Liver (tissue), 9 donors: ENCODE measurements at regions not wholly inside any gene's neighbourhood (a gene's known extent, or its start where the extent isn't known, plus 50 kb on each side); places are given as distances from the start of the nearest gene placed in this dataset. TPM values are rescaled to one million over a fixed set of nuclear protein-coding genes. Genes with fewer than 3 reads are reported as not detected.

Experiments used
- DNase-seq: peaks from one replicate; pipeline ENCODE4 v3.0.0-alpha.2; 2017; ENCODE audit warnings: low spot score
- H3K27ac ChIP-seq, 2 donors: one replicate each; pipeline ENCODE4 v1.7.0; 2013; ENCODE audit warnings: inconsistent platforms in 2 of 2, low read length in 2 of 2, control low read depth in 1 of 2, low read depth in 1 of 2, mild to moderate bottlenecking in 1 of 2
- H3K27me3 ChIP-seq, 4 donors: one replicate each; pipeline versions ENCODE4 v1.6.1 to v1.7.0; 2013; ENCODE audit warnings: low read length in 3 of 4, inconsistent platforms in 1 of 4, mild to moderate bottlenecking in 1 of 4, moderate library complexity in 1 of 4; ENCODE audit not compliant: control insufficient read depth in 4 of 4, insufficient read depth in 4 of 4
- H3K36me3 ChIP-seq, 4 donors: one replicate each; pipeline versions ENCODE4 v1.6.1 to v1.7.0; 2013; ENCODE audit warnings: low read length in 3 of 4, mild to moderate bottlenecking in 3 of 4, low read depth in 1 of 4, moderate library complexity in 1 of 4; ENCODE audit not compliant: control insufficient read depth in 4 of 4, insufficient read depth in 3 of 4
- H3K4me1 ChIP-seq, 4 donors: one replicate each; pipeline versions ENCODE4 v1.6.1 to v1.7.0; 2013; ENCODE audit warnings: low read length in 3 of 4, mild to moderate bottlenecking in 3 of 4, moderate library complexity in 1 of 4; ENCODE audit not compliant: control insufficient read depth in 4 of 4, insufficient read depth in 4 of 4
- H3K4me3 ChIP-seq, 3 donors: one replicate each; pipeline versions ENCODE4 v1.6.1 to v1.7.0; 2013; ENCODE audit warnings: low read length in 3 of 3, control low read depth in 1 of 3, low read depth in 1 of 3, mild to moderate bottlenecking in 1 of 3
- H3K9ac ChIP-seq, 2 donors: one replicate each; pipeline ENCODE4 v1.7.0; 2013; ENCODE audit warnings: low read length in 2 of 2, mild to moderate bottlenecking in 2 of 2, moderate library complexity in 2 of 2, control low read depth in 1 of 2, low read depth in 1 of 2
- H3K9me3 ChIP-seq, 4 donors: one replicate each; pipeline versions ENCODE4 v1.6.1 to v1.7.0; 2013; ENCODE audit warnings: low read length in 3 of 4; ENCODE audit not compliant: control insufficient read depth in 4 of 4
- CTCF ChIP-seq: fragments of 150-350 bp; IDR thresholded peaks from 2 replicates; pipeline ENCODE4 v1.5.1; 2017; ENCODE audit warnings: improper control_type of control experiment, low read depth, low read length; ENCODE audit not compliant: missing input control
- GABPA ChIP-seq, 2 donors: IDR thresholded peaks in 1 of 2; conservative IDR thresholded peaks in 1 of 2; 2 replicates each; pipeline ENCODE4 v1.6.1; 2016; ENCODE audit warnings: antibody characterized with exemption in 2 of 2, mild to moderate bottlenecking in 1 of 2, moderate library complexity in 1 of 2
- MAX ChIP-seq: IDR thresholded peaks from 2 replicates; pipeline ENCODE4 v1.6.1; 2016; ENCODE audit warnings: antibody characterized with exemption
- RAD21 ChIP-seq, 2 donors: IDR thresholded peaks; 2 replicates each; pipeline ENCODE4 v1.6.1; 2016; ENCODE audit warnings: antibody characterized with exemption in 2 of 2, mild to moderate bottlenecking in 2 of 2
- RXRA ChIP-seq, 2 donors: IDR thresholded peaks; 2 replicates each; pipeline ENCODE4 v1.6.1; 2017 to 2018; ENCODE audit warnings: antibody characterized with exemption in 2 of 2, mild to moderate bottlenecking in 1 of 2
- TAF1 ChIP-seq: conservative IDR thresholded peaks from 2 replicates; pipeline ENCODE4 v1.6.1; 2016; ENCODE audit warnings: antibody characterized with exemption, mild to moderate bottlenecking
- ZBTB33 ChIP-seq: IDR thresholded peaks from 2 replicates; pipeline ENCODE4 v1.6.1; 2016; ENCODE audit warnings: antibody characterized with exemption
- WGBS: extraction: QIAGEN DNeasy Blood & Tissue Kit; methylation state at CpG from one replicate; pipeline ENCODE4 v1.1.7; 2013; 5-methylcytosine and 5-hydroxymethylcytosine counted together
- small RNA-seq: library from RNA; depleted of rRNA; stranded (forward); fragments of <200 nt; gene quantifications from one replicate; pipeline ENCODE3, GENCODE V24; 2014
- donor health status: healthy.
- donor health status: healthy.
- donor health status: healthy.
- donor health status: healthy.
- donor health status: healthy.

GRCh38 chr17:22599322-22599721 lies 907.0 kb downstream of the KCNJ18 start (continued):
- TF ChIP-seq TAF1 (no peak), RAD21 (IDR thresholded peaks at IDR 0.05) (no peak), GABPA (IDR thresholded peaks at IDR 0.05 in 1 of 2, conservative IDR thresholded peaks at IDR 0.05 in 1 of 2) (no peak), ZBTB33 (no peak), MAX (no peak)

- Histone ChIP-seq H3K27ac (no peak overlapping the region), H3K9me3 (no peaks in the 10 kb centered on the region), H3K4me3 (no peak overlapping the region), H3K27me3 (no peaks in the 10 kb centered on the region), H3K36me3 (no peaks in the 10 kb centered on the region), H3K9ac (no peak overlapping the region), H3K4me1 (no peaks in the 10 kb centered on the region)
- WGBS, result 50% methylated on average over 2 of the region's 2 CpGs
- no peak for DNase-seq
- TF ChIP-seq CTCF, result peak; percentile 15
- TF ChIP-seq RAD21 (IDR thresholded peaks at IDR 0.05), result peak; percentile 58 to 61
- TF ChIP-seq RXRA (IDR thresholded peaks at IDR 0.05), result no peak
These were observed 908.4 kb downstream of the KCNJ18 start for GRCh38 chr17:22600644-22601298.

Small RNAs in the stretch of these regions (small RNA-seq; reads per million reads assigned to genes)
- not detected for gene ABBA01006766.1
- gene NMTRS-TGA3-1, result not detected
